ENCODE measurements at regions not wholly inside any gene's neighbourhood (a gene's known extent, or its start where the extent isn't known, plus 50 kb on each side); places are given as distances from the start of the nearest gene placed in this dataset.

- TF ChIP-seq CTCF (IDR thresholded peaks at IDR 0.05) (no peak), POLR2A (IDR thresholded peaks at IDR 0.05) (no peak)
Observed at GRCh38 chr13:80821466-80821865, 480.5 kb upstream of the SPRY2 start.
